ENCODE measurements at regions not wholly inside any gene's neighbourhood (a gene's known extent, or its start where the extent isn't known, plus 50 kb on each side); places are given as distances from the start of the nearest gene placed in this dataset.
"Not testable (repeated sequence)": the region's sequence is repeated elsewhere in the genome, so short reads cannot be mapped to it uniquely, and the experiment has no call there.

DNA sequence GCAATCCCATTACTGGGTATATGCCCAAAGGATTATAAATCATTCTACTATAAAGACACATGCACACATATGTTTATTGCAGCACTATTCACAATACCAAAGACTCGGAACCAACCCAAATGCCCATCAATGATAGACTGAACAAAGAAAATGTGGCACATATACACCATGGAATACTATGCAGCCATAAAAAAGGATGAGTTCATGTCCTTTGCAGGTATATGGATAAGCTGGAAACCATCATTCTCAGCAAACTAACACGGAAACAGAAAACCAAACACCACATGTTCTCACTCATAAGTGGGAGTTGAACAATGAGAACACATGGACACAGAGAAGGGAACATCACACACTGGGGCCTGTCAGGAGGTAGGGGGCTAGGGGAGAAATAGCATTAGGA, 235.7 kb downstream of the PTN start:
- not testable (repeated sequence) for DNase-seq

DNA sequence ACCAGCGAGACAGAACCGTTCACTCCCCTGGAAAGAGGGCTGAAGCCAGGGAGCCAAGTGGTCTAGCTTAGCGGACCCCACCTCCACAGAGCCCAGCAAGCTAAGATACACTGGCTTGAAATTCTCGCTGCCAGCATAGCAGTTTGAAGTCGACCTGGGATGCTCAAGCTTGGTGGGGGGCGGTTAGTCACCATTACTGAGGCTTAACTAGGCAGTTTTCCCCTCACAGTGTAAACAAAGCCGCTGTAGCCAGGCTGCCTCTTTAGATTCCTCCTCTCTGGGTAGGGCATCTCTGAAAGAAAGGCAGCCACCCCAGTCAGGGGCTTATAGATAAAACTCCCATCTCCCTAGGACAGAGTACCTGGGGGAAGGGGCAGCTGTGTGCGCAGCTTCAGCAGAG, 235.1 kb downstream of the CHRM2 start:
- not testable (repeated sequence) for DNase-seq

DNA sequence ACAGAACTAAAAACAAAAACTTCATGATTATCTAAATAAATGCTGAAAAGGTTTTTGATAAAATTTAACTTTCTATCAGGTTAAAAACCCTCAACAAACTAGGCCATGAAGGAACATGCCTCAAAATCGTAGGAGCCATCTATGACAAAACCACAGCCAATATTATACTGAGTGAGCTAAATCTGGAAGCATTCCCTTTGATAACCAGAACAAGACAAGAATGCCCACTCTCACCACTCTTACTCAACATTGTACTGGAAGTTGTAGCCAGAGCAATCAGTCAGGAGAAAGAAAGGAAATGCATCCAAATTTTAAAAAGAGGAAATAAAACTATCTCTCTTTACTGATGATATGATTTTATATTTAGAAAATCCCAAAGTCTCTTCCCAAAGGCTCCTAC, 228.7 kb downstream of the CHRM2 start:
- DNase-seq: no peak

DNA sequence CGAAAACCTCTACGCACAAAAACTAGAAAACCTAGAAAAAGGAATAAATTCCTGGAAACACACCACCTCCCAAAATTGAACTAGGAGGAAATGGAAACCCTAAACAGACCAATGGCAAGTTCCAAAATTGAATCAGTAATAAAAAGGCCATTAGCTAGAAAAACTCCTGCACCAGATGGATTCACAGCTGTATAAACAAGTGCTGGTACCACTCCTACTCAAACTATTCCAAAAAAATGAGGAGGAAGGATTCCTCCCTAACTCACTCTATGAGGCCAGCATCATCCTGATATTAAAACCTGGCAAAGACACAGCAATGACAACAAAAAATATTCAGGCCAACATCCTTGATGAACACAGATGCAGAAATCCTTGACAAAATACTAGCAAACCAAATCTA, 228.2 kb downstream of the CHRM2 start:
- DNase-seq: no peak

DNA sequence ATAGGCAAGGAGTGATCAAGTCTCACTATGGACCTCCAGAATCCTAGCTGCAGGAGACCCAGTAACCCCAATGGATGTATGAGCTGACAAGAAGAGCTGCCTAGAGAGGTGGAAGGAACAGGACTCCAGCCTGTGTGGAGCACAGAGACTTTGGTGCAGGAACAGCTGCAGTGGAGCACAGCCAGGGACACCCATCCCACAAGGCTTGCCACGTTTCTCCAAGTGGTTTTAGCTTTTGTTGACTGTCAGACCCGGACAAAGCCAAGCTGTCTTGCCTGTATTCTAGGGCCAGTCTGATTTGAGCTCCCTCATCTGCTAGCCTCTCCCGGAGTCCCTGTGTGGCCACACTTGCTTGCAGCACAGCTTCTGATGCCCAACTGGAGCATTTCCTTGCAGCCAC, 224.7 kb downstream of the CHRM2 start:
- DNase-seq: no peak

DNA sequence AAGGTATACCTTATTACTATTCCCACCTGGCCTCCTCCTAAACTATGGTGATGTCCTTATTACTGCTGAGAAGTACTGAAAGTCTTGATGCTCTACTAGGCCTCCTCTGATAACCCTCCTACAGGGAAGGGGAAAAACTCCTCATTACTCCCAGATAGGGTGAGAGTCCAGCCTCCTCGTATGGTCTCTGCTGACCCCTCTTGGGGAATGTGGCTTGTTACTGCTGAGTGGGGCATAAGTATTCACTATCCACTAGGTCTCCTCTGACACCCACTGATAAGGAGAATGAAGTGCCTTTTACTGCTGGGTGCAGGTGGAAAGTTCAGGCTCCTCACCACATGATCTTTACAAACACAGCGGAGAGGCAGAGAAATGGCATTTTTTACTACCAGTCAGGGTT, 222.9 kb downstream of the CHRM2 start:
- DNase-seq: peak; percentile 58

DNA sequence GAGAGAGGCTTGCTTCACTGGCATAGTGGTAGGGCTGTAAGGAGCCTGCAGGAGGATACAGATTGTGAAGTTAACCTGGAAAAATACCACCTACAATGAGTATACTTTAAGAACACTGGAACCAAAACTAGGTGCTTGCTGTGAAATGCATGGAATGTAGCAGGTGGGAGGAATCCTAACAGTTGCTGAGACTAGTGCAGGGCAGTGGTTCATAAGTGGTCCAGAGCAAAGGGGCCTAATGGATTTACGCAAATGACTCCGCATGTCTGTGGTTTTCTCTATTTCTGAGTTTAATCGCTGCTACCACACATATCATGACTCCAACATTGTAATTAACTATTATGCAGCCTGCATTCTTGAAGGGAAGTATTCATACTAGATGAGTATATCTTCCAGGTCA, 218.4 kb downstream of the CHRM2 start:
- DNase-seq: no peak

DNA sequence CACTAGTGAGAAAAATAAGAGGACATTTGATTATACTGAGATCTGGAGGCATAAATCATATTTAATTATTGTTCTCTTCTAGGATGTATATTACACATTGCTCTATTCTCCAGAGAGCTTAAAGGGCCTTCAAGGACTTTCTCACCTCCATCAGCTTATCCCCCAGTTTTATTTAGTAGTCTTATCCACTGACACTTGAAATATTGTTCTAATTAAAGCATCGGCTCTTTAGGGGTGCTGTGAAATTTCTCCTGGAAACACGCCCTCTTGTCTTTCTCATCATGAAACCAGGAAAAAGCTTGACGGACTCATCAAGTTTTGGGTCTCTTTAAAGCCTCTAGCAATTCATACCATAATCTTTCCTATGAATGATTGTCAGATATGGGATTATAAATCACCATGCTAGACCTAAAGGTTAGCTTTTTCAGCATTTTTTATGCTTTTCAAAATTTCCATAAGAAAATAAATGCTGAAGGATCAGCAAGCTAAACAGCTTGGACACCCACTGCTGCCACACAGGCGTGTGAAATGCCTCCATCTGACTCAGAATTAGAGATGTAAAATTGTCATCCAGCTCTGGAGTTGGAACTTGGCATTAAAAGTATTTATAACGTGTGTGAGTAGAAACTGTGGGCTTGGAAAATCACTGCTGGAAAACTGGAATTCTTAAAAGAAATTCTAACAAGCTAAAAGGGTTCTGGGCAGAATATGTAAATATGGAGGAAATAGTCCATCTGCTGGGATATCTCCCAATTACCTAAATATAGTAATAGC, 216.3 kb downstream of the CHRM2 start:
- DNase-seq: no peak

DNA sequence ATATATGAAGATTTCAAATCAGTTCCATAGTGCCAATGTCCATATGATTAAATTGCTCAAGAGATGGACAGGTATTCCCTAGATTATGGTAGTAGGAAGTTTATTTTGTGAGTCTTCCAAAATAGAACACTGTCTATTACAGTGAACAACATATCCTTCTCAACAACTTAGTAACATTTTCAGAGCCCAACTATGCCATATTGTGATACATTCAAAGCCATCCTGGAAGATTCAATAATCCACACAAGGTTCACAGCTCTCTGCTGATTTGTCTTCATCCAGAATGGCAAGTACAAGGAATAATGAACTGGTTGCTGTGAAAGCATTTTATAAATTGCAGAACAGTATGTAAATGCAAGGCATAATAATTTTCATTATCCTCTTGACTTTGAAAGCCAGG, 213.9 kb downstream of the CHRM2 start:
- no peak for DNase-seq

DNA sequence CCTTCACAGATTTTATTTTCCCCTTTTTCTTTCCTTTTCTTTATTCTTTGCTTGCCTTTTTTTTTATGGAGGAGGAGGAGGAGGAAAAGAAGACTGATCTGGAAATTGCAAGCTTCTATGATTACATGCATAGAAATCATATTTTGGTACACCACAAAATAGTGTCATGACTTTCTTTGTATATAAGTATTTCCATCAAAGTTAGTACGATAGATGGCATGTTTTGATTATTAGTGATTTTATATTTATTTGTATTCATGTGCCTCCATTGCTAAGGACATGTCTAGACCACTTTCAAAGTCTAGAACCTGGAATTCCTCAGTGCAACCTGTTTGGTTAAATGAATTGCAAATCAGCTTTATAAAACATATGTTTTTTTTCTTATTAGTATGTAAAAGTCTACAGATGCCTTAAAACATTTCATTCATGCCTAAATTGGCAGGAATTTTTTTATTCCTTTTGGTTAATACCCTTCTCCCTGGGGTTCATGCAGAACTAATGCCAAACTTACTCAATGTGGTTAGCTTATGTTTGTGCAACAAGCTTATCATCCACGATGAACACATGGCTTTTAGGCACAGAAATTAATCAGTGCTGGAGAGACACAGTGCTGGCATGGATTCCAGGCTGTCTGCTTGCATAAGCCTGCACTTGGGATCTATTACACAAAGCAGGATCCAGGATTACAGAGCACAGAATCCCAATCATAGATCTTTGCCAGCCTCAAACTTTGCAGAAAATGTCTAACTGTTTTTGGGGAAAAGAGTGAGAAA, 213.1 kb downstream of the CHRM2 start:
- no peak for DNase-seq

DNA sequence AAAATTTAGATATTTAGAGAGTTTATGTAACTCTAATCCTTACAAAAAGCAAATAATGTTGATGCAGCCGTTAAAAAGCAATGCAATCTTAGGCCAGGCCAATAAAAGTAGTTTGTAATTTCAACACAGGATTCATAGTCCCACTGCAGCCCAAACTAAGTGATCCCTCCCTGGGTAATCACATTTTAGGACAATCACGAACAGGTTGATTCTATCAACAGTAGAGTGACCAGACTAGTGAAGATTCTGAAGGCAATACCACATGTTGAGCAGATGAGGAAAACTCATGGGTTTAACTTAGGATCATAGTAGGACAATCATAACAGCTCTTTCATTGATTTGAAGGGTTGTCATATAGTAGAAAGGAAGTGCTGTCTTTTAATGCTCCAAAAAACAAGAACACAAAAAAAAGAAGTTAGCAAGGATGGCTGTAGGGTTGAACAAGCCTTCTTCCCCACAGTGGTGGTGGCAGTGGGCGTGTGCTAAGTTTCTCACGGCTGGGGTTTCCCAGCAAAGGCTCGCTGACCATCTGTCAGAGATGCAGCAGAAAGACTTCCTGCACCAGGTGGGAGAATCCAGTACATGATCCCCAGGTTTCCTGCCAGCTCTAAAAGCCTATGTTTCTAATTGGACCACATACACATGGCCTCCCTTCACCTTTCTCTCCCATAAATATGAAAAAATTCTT, 212.2 kb downstream of the CHRM2 start:
- DNase-seq: no peak

DNA sequence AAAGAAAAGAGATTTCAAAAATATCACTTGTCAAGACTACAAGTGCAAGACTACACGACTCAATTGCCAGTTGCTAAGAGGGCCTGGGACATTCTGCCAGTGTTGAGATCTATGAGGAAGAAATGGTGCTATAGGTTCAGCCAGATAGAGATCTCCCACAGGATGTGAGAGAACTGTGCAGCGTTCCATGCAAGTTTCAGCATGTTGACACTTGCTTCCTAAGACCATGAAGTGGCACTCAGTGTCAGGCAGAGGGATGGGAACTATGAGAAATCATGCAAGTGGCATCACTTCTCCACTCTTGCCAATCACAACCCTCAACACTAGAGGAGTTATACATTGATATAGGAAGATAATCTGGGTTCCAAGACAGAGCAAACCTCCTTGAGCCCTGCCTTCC, 210.3 kb downstream of the CHRM2 start:
- no peak for DNase-seq

DNA sequence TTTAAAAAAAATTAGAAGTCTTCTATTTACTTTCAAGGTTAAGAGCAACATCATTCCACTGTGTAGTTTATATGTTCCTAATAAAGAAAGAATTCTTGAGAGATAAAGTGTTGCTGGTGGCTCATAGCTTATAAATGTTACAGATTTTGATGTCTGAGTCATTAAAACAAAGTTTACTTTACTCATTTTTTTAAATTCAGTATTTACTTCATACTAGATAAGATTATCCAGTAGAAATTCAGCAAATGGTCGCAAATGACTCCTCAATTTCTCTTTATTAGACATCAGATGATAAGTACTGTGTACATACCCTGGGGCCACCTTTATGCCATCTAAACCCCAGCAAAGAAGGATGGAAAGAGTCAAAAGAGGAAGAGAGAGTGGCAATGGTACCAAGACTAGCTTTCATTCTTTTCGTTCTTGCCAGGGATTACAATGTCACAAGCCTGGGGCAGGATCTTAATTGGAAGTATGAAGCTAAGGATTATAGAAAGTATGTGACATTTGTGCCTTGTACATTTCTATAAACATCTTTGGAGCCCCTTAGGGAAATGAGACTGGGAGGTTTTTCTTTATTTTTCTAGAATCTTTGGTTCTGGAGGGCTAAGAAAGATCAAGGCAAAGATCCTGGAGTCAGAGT, 206.1 kb downstream of the CHRM2 start:
- no peak for DNase-seq

DNA sequence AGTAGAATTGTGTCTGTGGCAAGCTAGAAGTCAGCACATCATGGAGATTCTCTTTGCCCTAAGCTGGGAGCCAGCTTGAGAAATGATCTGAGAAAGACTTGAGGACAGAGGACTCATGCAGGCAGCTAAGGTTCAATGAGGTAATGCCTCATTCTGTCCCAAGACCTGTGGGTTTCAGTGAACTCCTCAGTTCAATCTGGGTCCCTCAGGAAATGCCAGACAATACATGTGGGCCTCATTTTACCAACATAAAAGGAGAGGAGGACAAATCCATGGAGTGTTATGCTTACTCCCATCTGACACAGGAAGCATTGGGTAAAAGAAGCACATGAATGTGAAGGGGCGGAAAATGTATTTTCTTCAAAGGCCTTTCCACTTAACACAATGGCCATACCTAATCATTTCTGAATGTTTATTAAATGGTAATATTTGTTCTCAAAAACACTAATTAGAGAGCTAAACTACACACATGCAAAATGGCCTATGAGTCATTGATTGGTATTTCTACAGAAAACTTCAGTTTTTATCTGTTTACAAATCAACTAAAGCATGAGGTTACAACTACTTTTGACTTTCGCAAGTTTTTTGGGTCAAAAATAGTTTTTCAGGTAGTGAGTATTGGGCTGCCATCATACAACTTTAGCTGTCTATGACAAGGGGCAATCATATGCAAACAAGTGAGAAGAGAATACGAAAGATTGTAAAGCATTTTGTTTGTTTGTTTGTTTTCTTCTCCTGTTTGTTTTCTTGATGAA, 205.3 kb downstream of the CHRM2 start:
- no peak for DNase-seq

All from NCI-H1092 treated with DMSO at 0.1 percent for 48 hours (cell line).